ENCODE measurements at regions not wholly inside any gene's neighbourhood (a gene's known extent, or its start where the extent isn't known, plus 50 kb on each side); places are given as distances from the start of the nearest gene placed in this dataset.

DNA sequence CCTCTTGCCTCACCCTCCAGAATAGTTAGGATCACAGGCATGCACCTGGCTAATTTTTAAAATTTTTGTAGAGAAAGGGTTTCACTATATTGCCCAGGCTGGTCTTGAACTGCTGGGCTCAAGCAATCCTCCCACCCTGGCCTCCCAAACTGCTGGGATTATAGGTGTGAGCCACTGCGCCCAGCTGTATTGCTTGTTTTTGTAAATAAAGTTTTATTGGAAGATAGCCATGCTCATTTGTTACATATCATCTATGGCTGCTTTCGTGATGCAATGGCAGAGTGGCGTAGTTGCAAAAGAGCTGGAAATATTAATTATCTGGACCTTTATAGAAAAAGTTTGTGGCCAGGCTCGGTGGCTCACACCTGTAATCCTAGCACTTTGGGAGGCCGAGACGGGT is 109.4 kb upstream of the SPRED2 start:
- WGBS, 2 donors (ENCODE audit: low coverage in 1 of 2), result 91 to 92% methylated on average over 4 to 6 of the region's 6 CpGs
- Histone ChIP-seq H3K4me1 (peaks cover 0 to 12% (median 4%) of the 10 kb centered on the region in 3 donors), H3K4me3 (no peak overlapping the region), H3K9me3 (no peaks in the 10 kb centered on the region), H3K27ac (no peak overlapping the region), H3K36me3 (no peaks in the 10 kb centered on the region), H3K27me3 (no peaks in the 10 kb centered on the region)
- TF ChIP-seq EP300 (IDR thresholded peaks at IDR 0.05), result no peak
- TF ChIP-seq CTCF (IDR thresholded peaks at IDR 0.05), result no peak
- no peak for TF ChIP-seq POLR2A (IDR thresholded peaks at IDR 0.05)
- no peak for TF ChIP-seq POLR2AphosphoS5 (IDR thresholded peaks at IDR 0.05)
- no peak for ATAC-seq

GRCh38 chr2:65539633-65540032 is 107.2 kb upstream of the SPRED2 start:
- Histone ChIP-seq H3K4me3 (no peak overlapping the region), H3K4me1 (no peaks in the 10 kb centered on the region), H3K27me3 (no peaks in the 10 kb centered on the region), H3K27ac (no peak overlapping the region), H3K9me3 (no peaks in the 10 kb centered on the region), H3K36me3 (no peaks in the 10 kb centered on the region)
- TF ChIP-seq POLR2AphosphoS5 (IDR thresholded peaks at IDR 0.05), result no peak
- no peak for TF ChIP-seq EP300 (IDR thresholded peaks at IDR 0.05)
- TF ChIP-seq CTCF (IDR thresholded peaks at IDR 0.05), result no peak
- TF ChIP-seq POLR2A (IDR thresholded peaks at IDR 0.05), result no peak
- WGBS, 2 donors (ENCODE audit: low coverage in 1 of 2), result 69% methylated on average over 2 to 4 of the region's 4 CpGs
- ATAC-seq, result no peak

GRCh38 chr2:65537651-65538385 is 105.4 kb upstream of the SPRED2 start:
- Histone ChIP-seq H3K27ac (no peak overlapping the region), H3K9me3 (no peaks in the 10 kb centered on the region), H3K27me3 (no peaks in the 10 kb centered on the region), H3K36me3 (no peaks in the 10 kb centered on the region), H3K4me1 (no peaks in the 10 kb centered on the region), H3K4me3 (no peak overlapping the region)
- TF ChIP-seq POLR2A (IDR thresholded peaks at IDR 0.05) (no peak), POLR2AphosphoS5 (IDR thresholded peaks at IDR 0.05) (no peak), CTCF (IDR thresholded peaks at IDR 0.05) (no peak), EP300 (IDR thresholded peaks at IDR 0.05) (no peak)
- no peak for ATAC-seq
- WGBS, 2 donors (ENCODE audit: low coverage in 1 of 2), result 83 to 88% methylated on average over 3 to 7 of the region's 7 CpGs

DNA sequence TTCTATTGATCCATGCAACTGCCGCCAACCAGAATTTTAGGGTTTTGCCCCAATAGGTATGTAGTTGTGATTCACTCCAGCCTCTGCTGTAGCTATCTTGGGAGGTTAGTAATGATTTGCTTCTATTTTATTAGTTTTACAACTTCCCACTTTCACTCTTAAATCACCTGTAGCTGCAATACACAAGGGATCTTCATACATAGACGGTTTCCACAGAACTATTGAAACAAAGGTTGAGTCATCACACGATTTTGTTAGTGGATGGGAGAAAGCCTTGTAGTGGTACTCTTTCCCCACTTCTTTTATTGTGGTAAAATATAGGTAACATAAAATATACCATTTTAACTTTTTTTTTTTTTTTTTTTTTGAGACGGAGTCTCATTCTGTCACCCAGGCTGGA is 104.2 kb upstream of the SPRED2 start:
- Histone ChIP-seq H3K27ac (no peak overlapping the region), H3K27me3 (no peaks in the 10 kb centered on the region), H3K4me1 (no peaks in the 10 kb centered on the region), H3K4me3 (no peak overlapping the region), H3K9me3 (no peaks in the 10 kb centered on the region), H3K36me3 (no peaks in the 10 kb centered on the region)
- TF ChIP-seq POLR2A (IDR thresholded peaks at IDR 0.05), result no peak
- no peak for TF ChIP-seq EP300 (IDR thresholded peaks at IDR 0.05)
- TF ChIP-seq POLR2AphosphoS5 (IDR thresholded peaks at IDR 0.05), result no peak
- TF ChIP-seq CTCF (IDR thresholded peaks at IDR 0.05), result no peak
- WGBS, 2 donors (ENCODE audit: low coverage in 1 of 2), result 89 to 96% methylated on average over 2 to 3 of the region's 4 CpGs
- no peak for ATAC-seq

DNA sequence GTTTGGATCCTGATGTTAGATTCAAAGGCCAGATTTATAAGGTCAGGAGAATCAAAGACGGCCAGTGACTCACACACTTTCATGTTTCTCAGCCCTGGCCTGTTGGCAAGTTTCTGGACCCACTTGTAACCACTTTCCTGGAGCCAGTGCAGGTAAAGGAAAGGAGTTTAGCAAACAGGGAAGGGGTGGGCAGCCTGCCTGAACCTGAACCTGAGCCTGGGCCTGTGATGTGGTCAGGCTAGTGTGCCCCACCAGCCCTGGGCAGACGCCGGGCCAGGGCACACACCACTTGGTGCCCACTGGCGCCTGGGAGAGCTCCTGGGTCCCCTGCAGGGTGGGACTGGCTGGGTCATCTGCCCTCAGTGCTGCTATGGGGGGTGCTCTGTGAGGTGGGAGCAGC is 100.5 kb upstream of the SPRED2 start:
- Histone ChIP-seq H3K36me3 (no peaks in the 10 kb centered on the region), H3K4me1 (no peaks in the 10 kb centered on the region), H3K9me3 (no peaks in the 10 kb centered on the region), H3K27me3 (no peaks in the 10 kb centered on the region), H3K4me3 (no peak overlapping the region), H3K27ac (no peak overlapping the region)
- no peak for ATAC-seq
- TF ChIP-seq CTCF (IDR thresholded peaks at IDR 0.05) (no peak), POLR2A (IDR thresholded peaks at IDR 0.05) (no peak), EP300 (IDR thresholded peaks at IDR 0.05) (no peak), POLR2AphosphoS5 (IDR thresholded peaks at IDR 0.05) (no peak)
- no CpG with 5 or more reads among the region's 4 CpGs for WGBS, 2 donors (ENCODE audit: low coverage in 1 of 2)

Data from gastroesophageal sphincter (tissue), 4 donors.